PC-3 (cell line): ENCODE measurements at regions not wholly inside any gene's neighbourhood (a gene's known extent, or its start where the extent isn't known, plus 50 kb on each side); places are given as distances from the start of the nearest gene placed in this dataset.

Source experiments
- CTCF ChIP-seq: fragments of 300-600 bp; sonication (generic); conservative IDR thresholded peaks from 2 replicates; pipeline ENCODE4 v1.5.1; 2017; ENCODE audit warnings: antibody characterized with exemption, low read depth, mild to moderate bottlenecking, low read length
- EZH2phosphoT487 ChIP-seq: fragments of 300-600 bp; sonication (generic); IDR thresholded peaks from 2 replicates; pipeline ENCODE4 v1.6.1; 2018; ENCODE audit warnings: mild to moderate bottlenecking, antibody characterized with exemption, low read length, borderline replicate concordance

- TF ChIP-seq CTCF = no peak
- TF ChIP-seq EZH2phosphoT487 = no peak
Measured at GRCh38 chr6:51335543-51335942, 516.9 kb downstream of the TFAP2B start.
